C1 segment of cervical spinal cord (tissue), 14 donors: ENCODE measurements at regions not wholly inside any gene's neighbourhood (a gene's known extent, or its start where the extent isn't known, plus 50 kb on each side); places are given as distances from the start of the nearest gene placed in this dataset.

Source experiments
- DNase-seq, 14 donors: peaks; one replicate each; lab custom pipeline; 2025; lab: John Stamatoyannopoulos, UW

- DNase-seq: no peak
Measured at GRCh38 chr3:31247850-31248562, 284.7 kb upstream of the STT3B start.

GRCh38 chr3:31248563-31248992 is 284.1 kb upstream of the STT3B start:
- no peak for DNase-seq

- no peak for DNase-seq
Measured at GRCh38 chr3:31249545-31249944, 283.2 kb upstream of the STT3B start.

GRCh38 chr3:31250116-31250777 is 282.5 kb upstream of the STT3B start:
- DNase-seq: no peak

- no peak for DNase-seq
Measured at GRCh38 chr3:31251083-31251482, 281.6 kb upstream of the STT3B start.

- DNase-seq: no peak
Measured at GRCh38 chr3:31252216-31253185, 280.2 kb upstream of the STT3B start.

GRCh38 chr3:31253782-31254181 is 278.9 kb upstream of the STT3B start:
- DNase-seq: no peak

GRCh38 chr3:31254483-31254882 is 278.2 kb upstream of the STT3B start:
- no peak for DNase-seq

- DNase-seq: no peak
Measured at GRCh38 chr3:31255007-31255581, 277.6 kb upstream of the STT3B start.

- no peak for DNase-seq
Measured at GRCh38 chr3:31262201-31262600, 270.5 kb upstream of the STT3B start.

GRCh38 chr3:31263897-31264296 is 268.8 kb upstream of the STT3B start:
- no peak for DNase-seq

GRCh38 chr3:31265646-31266428 is 266.9 kb upstream of the STT3B start:
- no peak for DNase-seq

GRCh38 chr3:31268868-31269267 is 263.9 kb upstream of the STT3B start:
- no peak for DNase-seq

- no peak for DNase-seq
Measured at GRCh38 chr3:31270010-31270409, 262.7 kb upstream of the STT3B start.

- DNase-seq: no peak
Measured at GRCh38 chr3:31274326-31275024, 258.2 kb upstream of the STT3B start.

GRCh38 chr3:31275038-31275572 is 257.6 kb upstream of the STT3B start:
- DNase-seq: no peak

- DNase-seq: no peak
Measured at GRCh38 chr3:31275583-31275982, 257.1 kb upstream of the STT3B start.

GRCh38 chr3:31277582-31277981 is 255.1 kb upstream of the STT3B start:
- DNase-seq: no peak

- DNase-seq: no peak
Measured at GRCh38 chr3:31278532-31278931, 254.2 kb upstream of the STT3B start.

GRCh38 chr3:31284776-31285175 is 247.9 kb upstream of the STT3B start:
- no peak for DNase-seq
